ENCODE measurements at regions not wholly inside any gene's neighbourhood (a gene's known extent, or its start where the extent isn't known, plus 50 kb on each side); places are given as distances from the start of the nearest gene placed in this dataset.

GRCh38 chr1:113269168-113269963, 120.9 kb upstream of the MAGI3 start:
- Mint-ChIP-seq H3K9me3 (no peaks in the 10 kb centered on the region), H3K36me3 (ENCODE audit: insufficient read depth in 1 of 3, low read depth in 3 of 3) (no peaks in the 10 kb centered on the region), H3K4me3 (no peak overlapping the region), H3K27me3 (ENCODE audit: low read depth) (no peaks in the 10 kb centered on the region), H3K27ac (no peak overlapping the region), H3K4me1 (no peaks in the 10 kb centered on the region)
- no peak overlapping the region for H2BK5ac ChIP-seq (ENCODE audit: insufficient read length, low read length)
- no CpG with 5 or more reads among the region's 6 CpGs for WGBS (ENCODE audit: extremely low coverage, insufficient read length, low lambda C conversion rate)
- H4K91ac ChIP-seq (ENCODE audit: insufficient read length, low read depth, low read length): no peak overlapping the region
- no peak overlapping the region for H3K23ac ChIP-seq (ENCODE audit: insufficient read length, low read depth, low read length)
- no peak overlapping the region for H4K5ac ChIP-seq (ENCODE audit: insufficient read length, low read depth, low read length)
- no peak overlapping the region for H4K8ac ChIP-seq (replicated peaks; ENCODE audit: insufficient read length, low read depth, low read length)
- no peak overlapping the region for H2AK5ac ChIP-seq (ENCODE audit: insufficient read length, low read length)
- H3T11ph ChIP-seq (ENCODE audit: low read length): no peak overlapping the region
- TF ChIP-seq CTCF (conservative IDR thresholded peaks at IDR 0.05): no peak
- H2BK15ac ChIP-seq (ENCODE audit: low read depth, low read length): no peak overlapping the region
- no peak overlapping the region for H2AFZ ChIP-seq (ENCODE audit: low read length)
- H3K79me2 ChIP-seq (ENCODE audit: insufficient read depth, low read length): no peaks in the 10 kb centered on the region
- H3K18ac ChIP-seq (ENCODE audit: insufficient read length, low read depth, low read length): no peak overlapping the region
- DNase-seq: no peak
- H3K27ac ChIP-seq (ENCODE audit: insufficient read length, low read depth, low read length): no peak overlapping the region
- H3K4me2 ChIP-seq (ENCODE audit: insufficient read depth, insufficient read length, low read length): no peak overlapping the region
- no peak overlapping the region for H2BK20ac ChIP-seq (ENCODE audit: low read depth, low read length, poor library complexity, severe bottlenecking)
- no peaks in the 10 kb centered on the region for H3K27me3 ChIP-seq (ENCODE audit: insufficient read depth, low read length)
- no peak overlapping the region for H3K14ac ChIP-seq (ENCODE audit: insufficient read depth, low read length)
- H3K23me2 ChIP-seq (ENCODE audit: insufficient read length, low read depth, low read length, poor library complexity, severe bottlenecking): no peaks in the 10 kb centered on the region
- no peaks in the 10 kb centered on the region for H3K79me1 ChIP-seq (ENCODE audit: insufficient read depth, low read depth, low read length, poor library complexity, severe bottlenecking)
- no peak overlapping the region for H2BK12ac ChIP-seq (ENCODE audit: insufficient read length, low read depth, low read length)
- no peak overlapping the region for H3K56ac ChIP-seq (ENCODE audit: insufficient read length, low read depth, low read length)
- H2BK120ac ChIP-seq (ENCODE audit: low read depth, low read length, poor library complexity, severe bottlenecking): no peak overlapping the region
- no peaks in the 10 kb centered on the region for H3K9me3 ChIP-seq (ENCODE audit: control insufficient read depth, low read depth, low read length)
- H3K9ac ChIP-seq (ENCODE audit: extremely low read depth, insufficient read length, low read length): no peak overlapping the region
- H3K4me1 ChIP-seq (ENCODE audit: insufficient read depth, low read length): no peaks in the 10 kb centered on the region
- H4K20me1 ChIP-seq (ENCODE audit: control insufficient read depth, insufficient read depth, insufficient read length): no peaks in the 10 kb centered on the region
- no peak overlapping the region for H3K4ac ChIP-seq (ENCODE audit: low read depth, low read length)
